Activated CD4-positive, alpha-beta T cell treated with anti-CD3 and anti-CD28 coated beads, Interleukin-2, amount 50 U/mL, for 1 hour (primary cell): ENCODE measurements at regions not wholly inside any gene's neighbourhood (a gene's known extent, or its start where the extent isn't known, plus 50 kb on each side); places are given as distances from the start of the nearest gene placed in this dataset.
"Not testable (repeated sequence)": the region's sequence is repeated elsewhere in the genome, so short reads cannot be mapped to it uniquely, and the experiment has no call there.

Experiments used
- DNase-seq: peaks from one replicate; pipeline ENCODE4 v3.0.0-alpha.2; 2020

- no peak for DNase-seq
Observed at GRCh38 chr1:173257805-173258204, 50.7 kb upstream of the TNFSF4 start.

GRCh38 chr1:173258479-173259264 is 51.5 kb upstream of the TNFSF4 start:
- no peak for DNase-seq

GRCh38 chr1:173260329-173260728 is 53.2 kb upstream of the TNFSF4 start:
- DNase-seq = not testable (repeated sequence)

- DNase-seq = no peak
Observed at GRCh38 chr1:173266841-173267240, 59.7 kb upstream of the TNFSF4 start.

GRCh38 chr1:173267453-173267945 is 60.4 kb upstream of the TNFSF4 start:
- no peak for DNase-seq

GRCh38 chr1:173268261-173268660 is 61.1 kb upstream of the TNFSF4 start:
- DNase-seq = no peak

- DNase-seq = no peak
Observed at GRCh38 chr1:173268786-173269277, 61.7 kb upstream of the TNFSF4 start.

GRCh38 chr1:173269490-173270230 is 62.5 kb upstream of the TNFSF4 start:
- DNase-seq = no peak

- DNase-seq = no peak
Observed at GRCh38 chr1:173270243-173270642, 63.1 kb upstream of the TNFSF4 start.

- not testable (repeated sequence) for DNase-seq
Observed at GRCh38 chr1:173271021-173271420, 63.9 kb upstream of the TNFSF4 start.

- DNase-seq = no peak
Observed at GRCh38 chr1:173275496-173275895, 68.4 kb upstream of the TNFSF4 start.

GRCh38 chr1:173276922-173277800 is 70.0 kb upstream of the TNFSF4 start:
- DNase-seq = no peak

- DNase-seq = no peak
Observed at GRCh38 chr1:173280899-173281660, 73.9 kb upstream of the TNFSF4 start.

GRCh38 chr1:173285048-173285447 is 77.9 kb upstream of the TNFSF4 start:
- no peak for DNase-seq

GRCh38 chr1:173287785-173288184 is 80.7 kb upstream of the TNFSF4 start:
- DNase-seq = no peak

GRCh38 chr1:173293756-173294155 is 86.6 kb upstream of the TNFSF4 start:
- no peak for DNase-seq

- DNase-seq = no peak
Observed at GRCh38 chr1:173294843-173295242, 87.7 kb upstream of the TNFSF4 start.

GRCh38 chr1:173295391-173295790 is 88.3 kb upstream of the TNFSF4 start:
- DNase-seq = no peak

GRCh38 chr1:173295995-173296394 is 88.9 kb upstream of the TNFSF4 start:
- DNase-seq = no peak

GRCh38 chr1:173297798-173298391 is 90.8 kb upstream of the TNFSF4 start:
- no peak for DNase-seq
